GM20000 (cell line): ENCODE measurements at regions not wholly inside any gene's neighbourhood (a gene's known extent, or its start where the extent isn't known, plus 50 kb on each side); places are given as distances from the start of the nearest gene placed in this dataset.

Experiments
- DNase-seq: peaks from one replicate; pipeline ENCODE4 v3.0.0; 2012; ENCODE audit warnings: low spot score
- TF ChIP-seq, protein P1 (sequence below): IDR thresholded peaks from 2 replicates; pipeline ENCODE4 v1.5.1; 2012; ENCODE audit warnings: mild to moderate bottlenecking, control low read depth; ENCODE audit errors: extremely low read depth, missing control alignments

DNA sequence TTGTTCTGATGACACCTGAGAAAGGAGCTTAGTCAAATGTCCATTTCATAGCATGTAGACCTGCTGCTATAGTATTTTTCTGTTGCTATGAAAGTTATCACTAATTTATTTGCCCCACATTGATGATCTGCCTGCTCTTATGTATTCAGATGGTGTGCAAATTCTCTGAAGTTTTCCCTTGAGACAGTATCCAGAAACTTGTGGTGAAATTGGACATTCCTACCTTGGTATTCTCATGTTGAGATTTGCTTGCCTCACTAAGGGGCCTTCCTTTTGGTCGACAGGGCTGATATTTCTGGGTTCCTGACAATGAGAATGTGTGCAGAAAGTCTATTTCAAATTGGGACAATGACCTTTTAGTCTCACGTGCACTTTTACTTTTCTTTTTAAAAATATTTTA is 253.2 kb upstream of the FZD8 start:
- TF ChIP-seq, protein P1, sequence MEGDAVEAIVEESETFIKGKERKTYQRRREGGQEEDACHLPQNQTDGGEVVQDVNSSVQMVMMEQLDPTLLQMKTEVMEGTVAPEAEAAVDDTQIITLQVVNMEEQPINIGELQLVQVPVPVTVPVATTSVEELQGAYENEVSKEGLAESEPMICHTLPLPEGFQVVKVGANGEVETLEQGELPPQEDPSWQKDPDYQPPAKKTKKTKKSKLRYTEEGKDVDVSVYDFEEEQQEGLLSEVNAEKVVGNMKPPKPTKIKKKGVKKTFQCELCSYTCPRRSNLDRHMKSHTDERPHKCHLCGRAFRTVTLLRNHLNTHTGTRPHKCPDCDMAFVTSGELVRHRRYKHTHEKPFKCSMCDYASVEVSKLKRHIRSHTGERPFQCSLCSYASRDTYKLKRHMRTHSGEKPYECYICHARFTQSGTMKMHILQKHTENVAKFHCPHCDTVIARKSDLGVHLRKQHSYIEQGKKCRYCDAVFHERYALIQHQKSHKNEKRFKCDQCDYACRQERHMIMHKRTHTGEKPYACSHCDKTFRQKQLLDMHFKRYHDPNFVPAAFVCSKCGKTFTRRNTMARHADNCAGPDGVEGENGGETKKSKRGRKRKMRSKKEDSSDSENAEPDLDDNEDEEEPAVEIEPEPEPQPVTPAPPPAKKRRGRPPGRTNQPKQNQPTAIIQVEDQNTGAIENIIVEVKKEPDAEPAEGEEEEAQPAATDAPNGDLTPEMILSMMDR = no peak
- no peak for DNase-seq

DNA sequence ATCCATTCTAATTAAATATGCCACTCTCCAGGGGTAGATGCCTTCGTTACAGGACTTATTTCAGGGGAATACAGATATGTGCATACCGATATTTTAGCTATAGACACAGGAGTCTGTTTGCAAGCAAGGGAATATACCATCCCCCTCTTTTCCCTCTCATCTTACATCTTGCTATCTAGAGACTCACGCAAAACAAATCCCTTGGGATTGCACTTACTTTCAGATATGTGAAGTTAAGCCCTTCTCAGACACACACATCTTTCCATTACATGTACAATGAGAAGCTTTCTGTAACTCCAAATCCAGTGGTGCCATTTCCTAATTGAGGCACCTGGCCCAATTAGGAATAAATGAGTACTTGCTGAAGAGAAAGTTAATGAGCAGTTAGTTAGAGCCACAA is 250.4 kb upstream of the FZD8 start:
- no peak for DNase-seq
- TF ChIP-seq, protein P1 = no peak

DNA sequence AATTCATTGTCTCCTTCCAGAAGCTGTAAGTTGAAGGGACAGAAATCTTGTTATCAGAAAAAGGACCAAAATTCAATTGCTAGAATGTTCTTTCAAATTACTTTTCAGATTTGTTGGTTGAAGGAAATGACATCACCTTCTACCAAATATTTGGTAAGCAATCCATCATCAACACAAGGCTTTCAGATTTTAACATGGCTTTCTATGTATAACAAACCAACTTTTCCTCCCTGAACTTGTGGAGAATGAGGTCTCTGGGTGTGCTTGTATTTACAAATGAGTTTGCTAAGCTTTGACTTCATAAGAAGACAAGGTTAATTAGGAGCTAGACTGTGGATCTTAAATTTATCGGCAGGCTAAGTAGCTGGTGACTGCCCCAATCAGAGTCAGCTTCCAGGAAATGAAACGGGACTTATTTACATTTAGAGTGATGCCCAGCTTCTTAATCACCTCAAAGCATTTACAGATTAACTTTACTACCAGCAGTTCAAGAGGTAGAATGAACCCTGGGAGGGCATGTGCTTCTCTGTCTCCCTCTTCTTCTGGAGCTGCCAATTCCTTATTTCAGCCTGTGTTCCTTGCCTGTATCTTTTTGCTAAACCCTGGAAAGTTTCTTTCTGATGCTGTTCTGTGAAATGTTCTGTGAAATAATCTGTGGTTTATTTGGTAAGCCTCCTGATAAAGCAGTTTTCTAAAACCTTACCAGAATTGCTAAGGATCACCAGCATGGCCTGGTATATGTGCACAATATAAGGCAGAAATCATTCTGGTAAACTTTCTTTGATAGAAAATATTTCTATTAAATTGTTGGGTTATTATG is 248.8 kb upstream of the FZD8 start:
- TF ChIP-seq, protein P1 = no peak
- no peak for DNase-seq

DNA sequence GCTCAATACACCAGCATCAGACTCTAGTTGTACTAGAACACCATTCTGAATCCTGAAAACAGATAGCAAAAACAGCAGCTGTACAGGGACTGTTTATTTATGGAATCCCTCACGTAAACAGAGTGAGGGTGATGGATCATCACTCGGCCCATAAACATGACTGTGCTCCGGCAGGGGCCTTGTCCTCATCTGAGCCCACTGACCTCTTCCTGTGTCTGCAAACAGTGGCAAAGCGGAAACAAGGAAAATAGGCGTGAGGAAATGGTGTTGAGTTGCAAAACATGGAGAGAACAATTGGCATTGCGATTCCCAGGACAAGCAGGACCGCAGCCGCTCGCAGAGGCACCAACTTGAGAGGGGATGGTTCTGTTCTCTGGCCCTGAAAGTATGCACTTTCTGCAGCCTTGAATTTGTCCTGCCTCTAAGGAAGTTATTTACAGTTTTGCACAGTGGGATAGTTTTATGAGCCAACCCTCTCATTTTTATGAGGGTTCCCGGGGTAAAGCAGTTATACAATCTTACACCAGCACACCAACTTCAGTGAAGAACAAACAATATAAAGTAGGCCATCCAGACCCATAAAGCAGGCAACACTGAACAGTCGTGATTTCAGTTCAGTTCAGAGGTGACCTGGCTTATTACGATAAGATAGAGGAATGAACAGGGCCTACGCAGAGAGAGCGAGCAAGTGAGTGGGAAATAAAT is 248.0 kb upstream of the FZD8 start:
- no peak for DNase-seq
- TF ChIP-seq, protein P1 = no peak

DNA sequence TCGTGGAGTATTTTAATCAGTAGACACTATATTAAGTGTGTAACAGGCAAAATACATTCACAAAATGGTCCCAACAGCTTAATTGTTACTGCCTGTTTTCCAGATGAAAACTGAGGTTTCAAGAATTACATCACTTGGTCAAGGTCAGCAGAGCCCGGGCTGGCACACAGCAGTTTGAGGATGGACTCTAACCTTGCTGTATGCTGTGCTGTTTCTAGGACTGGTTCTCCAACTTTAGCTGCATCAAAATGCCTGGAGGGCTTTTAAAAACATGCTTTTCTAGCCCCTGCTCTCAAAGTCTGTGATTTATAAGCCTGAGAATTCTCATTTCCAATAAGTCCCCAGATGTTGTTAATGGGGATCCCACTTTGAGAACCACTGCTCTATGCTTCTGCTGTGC is 247.1 kb upstream of the FZD8 start:
- TF ChIP-seq, protein P1 = no peak
- DNase-seq = no peak

DNA sequence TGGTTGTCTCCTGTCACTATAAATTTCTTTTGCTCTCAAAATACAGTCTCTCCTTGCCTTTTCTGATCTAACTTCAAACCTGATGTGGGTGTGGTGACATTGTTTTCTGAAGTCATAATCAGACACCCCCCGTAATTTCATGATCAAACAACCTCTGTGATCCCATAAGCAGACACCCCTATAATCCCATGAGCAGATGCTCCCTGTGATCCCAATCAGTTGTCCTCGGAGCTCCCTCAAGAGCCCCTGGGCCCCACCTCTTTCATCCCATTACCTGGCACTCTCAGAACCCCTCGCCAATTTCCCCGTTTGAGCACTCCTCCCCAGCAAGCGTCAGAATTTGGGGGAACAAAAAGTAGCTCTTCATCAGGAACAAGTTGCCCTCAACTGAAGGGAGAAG is 246.3 kb upstream of the FZD8 start:
- TF ChIP-seq, protein P1 = no peak
- DNase-seq = no peak

DNA sequence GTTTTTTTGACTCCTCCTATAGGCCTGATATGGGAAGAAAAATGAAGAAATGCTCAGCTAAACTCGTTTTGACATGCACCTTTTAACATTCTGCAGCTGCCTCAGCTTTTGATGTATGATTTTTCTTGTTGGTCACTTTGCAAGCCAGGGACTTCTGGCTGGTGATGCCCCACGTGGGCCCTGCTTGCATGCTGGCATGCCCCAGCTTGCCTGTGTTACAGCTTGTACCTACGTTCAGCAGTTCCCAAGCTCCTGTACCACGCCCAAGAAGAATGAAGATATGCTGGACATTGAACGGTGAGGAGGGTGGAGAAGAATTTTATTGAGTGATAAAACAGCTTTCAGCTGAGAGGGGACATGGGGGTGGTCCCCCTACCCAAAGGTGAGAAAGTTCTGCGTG is 245.6 kb upstream of the FZD8 start:
- TF ChIP-seq, protein P1 = no peak
- no peak for DNase-seq
